Activated T-cell treated with anti-CD3 and anti-CD28 coated beads, Interleukin-2, amount 50 U/mL, for 48 hours (primary cell): ENCODE measurements at regions not wholly inside any gene's neighbourhood (a gene's known extent, or its start where the extent isn't known, plus 50 kb on each side); places are given as distances from the start of the nearest gene placed in this dataset.
"Not testable (repeated sequence)": the region's sequence is repeated elsewhere in the genome, so short reads cannot be mapped to it uniquely, and the experiment has no call there.

Source experiments
- DNase-seq, 2 experiments: peaks; one replicate each; pipeline ENCODE4 v3.0.0-alpha.2; 2020

DNA sequence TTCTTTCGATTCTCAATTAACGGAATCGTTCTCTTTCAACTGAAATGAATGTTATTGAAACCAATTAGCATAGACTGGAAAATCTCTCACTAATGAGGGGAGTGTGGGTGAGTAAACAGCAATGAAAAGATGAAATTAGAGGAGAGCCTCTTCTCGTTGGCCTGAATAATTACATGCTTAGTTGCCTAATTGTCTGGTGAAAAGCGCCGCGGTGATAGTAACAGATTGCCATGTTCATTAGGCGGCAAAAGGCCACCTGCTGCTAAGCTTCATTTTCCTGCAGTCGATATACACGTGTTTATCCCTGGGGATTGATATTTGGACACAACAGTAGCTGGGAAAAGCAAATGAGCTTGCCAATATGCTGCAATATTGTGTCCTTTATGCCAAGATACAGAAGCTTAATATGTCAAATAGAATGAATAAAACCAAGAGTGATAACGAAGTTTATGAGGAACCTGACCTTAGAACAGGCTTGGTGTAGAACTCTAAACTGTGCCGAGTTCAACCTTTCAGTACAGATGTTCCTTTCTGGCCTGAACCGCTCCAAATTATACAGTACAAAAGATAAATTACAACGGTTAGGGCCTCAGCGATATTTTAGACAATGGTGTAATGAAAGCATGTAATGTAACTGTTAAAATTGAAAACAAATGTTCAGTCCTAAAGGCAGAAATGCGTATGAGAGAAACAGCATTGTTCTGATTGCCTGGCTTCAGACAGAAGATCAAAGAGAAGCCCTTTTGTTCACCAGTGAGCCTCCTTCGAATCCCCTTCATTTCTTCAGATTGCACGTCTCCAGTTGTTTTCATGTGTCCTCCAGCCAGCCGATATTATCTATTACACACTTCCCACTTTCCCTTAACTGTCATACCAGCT, 185.2 kb downstream of the SHOX2 start:
- DNase-seq = no peak

DNA sequence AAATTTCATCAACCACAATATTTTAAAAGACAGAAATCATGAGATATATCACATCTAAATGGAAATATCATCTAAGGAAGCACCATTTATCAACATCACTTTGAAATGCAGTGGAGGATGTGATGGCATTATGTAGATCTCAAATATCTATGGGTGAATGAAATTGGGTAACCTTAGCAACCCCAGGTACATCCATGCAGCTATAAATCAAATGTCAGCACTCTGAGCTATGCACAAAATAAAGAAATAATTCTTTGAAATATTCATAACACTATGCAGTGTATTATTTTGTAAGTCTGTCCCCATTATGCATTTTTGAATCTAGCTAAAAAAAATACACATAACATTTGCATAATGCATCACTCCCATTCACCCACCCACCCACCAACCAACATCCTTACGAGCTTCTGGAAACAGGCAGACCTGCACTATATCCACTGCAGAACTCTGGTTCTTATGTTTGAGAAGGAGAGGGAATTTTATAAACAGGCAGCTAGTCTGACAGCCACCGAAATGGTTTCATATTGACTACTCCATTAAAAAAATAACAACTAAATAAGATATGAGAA, 186.8 kb downstream of the SHOX2 start:
- no peak for DNase-seq

DNA sequence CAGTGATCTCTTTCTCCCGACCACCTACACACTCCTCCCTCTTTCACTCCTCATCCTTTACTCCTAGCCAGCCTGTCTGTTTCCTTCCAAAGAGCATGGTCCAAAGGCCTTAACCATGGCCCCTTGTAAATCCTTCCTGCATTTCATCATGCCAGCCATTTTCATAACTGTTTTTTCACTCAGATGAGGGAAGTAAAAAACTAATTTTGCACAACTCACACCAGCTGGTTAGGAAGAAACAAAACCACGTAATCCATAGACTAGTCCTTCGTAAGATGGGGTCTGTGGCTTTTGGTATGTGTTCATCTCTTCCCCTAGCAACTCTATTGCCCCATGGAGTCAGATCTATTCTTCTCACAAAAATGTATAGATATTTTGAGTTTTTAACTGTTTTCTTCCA, 187.8 kb downstream of the SHOX2 start:
- no peak for DNase-seq

DNA sequence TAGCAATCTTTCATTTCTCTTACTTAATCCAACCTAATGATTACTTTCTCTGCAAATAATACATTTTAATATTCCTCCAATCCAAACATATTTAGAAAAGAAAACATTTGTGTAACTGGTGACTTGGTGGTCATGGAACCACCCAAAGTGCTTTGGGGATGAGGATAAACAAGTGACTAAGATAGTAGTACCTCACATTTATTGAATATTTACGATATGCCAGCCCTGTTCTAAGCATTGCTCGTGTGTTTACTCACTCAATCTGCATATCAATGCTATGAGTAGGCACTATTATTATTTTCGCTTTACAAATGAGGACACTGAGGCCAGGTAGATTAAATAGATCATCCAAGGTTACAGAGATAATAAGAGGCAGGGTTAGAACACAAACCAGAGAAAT, 189.5 kb downstream of the SHOX2 start:
- no peak for DNase-seq

DNA sequence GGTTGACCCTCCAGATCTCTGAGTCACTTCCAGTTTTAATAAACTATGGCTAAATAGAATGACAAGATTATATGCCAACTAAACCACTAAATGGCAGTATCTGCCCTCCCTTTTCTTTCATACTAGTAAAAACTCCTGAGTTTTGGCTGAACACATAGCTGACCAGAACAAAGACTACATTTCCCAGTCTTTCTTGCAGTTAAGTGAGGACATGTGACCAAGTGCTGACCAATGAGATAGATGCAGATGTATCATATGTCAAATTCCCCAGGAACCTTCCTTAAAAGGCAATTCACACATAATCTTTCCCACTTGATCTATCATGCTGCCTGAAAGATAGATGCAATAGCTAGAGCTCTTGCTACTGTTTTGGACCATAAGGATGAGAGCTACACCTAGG, 191.3 kb downstream of the SHOX2 start:
- no peak for DNase-seq

DNA sequence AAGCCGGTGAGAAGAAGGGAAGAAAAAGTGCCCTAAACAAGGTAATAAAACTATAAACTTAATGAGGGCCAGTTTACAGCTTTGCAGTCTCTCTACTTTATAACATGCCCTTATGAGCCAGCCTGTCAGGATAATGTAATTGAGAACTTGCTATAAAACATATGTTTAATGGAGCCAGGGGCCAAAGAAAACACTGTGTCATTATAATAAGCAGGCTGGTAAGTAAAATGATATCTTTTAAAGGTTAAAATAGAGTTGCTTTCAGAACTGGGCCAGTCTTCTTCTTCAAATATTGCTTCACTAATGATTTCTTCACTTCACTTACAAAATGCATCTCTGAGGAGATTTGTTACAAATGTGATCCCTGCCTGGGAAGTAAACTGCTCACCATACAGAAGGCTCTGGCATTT, 192.5 kb downstream of the SHOX2 start:
- no peak for DNase-seq

DNA sequence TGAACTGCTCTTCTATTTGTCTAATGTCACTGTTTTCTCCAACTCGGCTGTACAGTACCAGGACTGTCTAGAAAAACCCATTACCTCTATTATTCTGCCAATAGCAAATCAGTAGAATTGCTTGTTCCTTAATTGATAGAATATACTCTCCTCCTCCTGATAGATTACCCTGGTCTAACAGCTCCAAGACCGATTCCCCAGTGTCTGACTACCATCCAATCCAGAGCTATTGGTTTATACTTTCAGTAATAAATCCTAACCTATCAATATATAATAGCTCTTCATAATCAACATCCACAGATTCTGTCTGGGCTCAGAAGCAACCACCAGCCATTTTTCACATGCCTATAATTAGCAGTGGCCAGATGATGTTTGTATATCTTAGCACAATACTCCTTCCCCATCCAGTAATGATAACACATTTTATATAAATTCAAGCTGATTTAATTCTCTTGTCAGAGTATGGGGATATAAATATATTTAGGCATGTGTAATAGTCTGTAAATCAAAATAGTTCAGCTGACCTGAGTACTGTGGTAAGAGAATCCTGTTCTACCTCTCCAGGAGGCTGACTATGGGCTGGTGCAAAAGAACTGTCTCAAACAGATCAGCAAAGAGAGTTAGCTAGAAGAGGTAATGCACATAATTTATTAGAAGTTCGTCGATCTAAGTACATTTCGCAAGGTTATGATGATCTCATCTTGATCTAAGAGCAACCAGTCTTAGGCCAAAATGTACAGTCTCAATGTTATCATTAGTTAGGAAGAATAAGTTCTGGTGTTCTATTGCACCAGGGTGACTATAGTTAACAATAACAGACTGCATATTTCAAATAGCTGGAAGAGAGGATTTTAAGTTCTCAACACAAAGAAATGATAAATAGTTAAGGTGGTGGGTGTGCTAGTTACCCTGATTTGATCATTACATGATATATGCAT, 193.4 kb downstream of the SHOX2 start:
- no peak for DNase-seq

DNA sequence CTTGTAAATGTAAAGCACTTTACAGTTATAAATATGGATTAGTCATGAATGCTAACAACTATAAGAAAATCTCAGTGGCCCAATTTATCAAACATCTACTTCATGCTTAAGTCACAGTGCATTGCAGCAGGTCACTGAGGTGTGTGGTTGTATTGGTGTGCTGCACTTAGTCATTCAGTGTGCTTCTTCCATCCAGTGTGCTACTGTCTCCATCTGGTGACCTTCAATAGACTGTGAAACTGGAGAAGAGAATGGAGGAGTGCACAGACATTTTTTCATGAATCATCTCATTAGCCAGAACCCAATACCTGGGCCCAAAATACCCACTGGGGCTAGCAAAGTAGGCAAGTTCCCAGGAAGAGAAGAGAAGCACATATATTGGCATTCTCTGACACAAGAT, 199.6 kb downstream of the SHOX2 start:
- DNase-seq = no peak

DNA sequence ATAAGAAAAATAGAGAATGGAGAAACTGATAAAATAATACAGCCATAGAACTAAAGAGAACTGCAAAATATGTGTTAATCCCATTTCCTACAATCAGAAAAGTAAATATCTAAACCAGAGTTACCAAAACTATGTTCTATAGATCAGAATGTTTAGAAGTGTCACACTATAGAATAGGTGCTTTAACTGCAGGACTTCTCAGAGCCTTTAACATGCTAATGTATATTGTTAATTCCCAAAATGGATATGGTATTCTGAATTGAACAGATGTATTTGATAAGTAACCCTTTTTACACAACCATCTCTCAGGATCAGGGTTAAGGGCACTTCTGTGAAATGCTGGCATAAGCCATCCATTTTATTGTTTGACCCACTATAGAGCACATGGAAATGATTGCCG, 200.3 kb downstream of the SHOX2 start:
- DNase-seq = no peak

DNA sequence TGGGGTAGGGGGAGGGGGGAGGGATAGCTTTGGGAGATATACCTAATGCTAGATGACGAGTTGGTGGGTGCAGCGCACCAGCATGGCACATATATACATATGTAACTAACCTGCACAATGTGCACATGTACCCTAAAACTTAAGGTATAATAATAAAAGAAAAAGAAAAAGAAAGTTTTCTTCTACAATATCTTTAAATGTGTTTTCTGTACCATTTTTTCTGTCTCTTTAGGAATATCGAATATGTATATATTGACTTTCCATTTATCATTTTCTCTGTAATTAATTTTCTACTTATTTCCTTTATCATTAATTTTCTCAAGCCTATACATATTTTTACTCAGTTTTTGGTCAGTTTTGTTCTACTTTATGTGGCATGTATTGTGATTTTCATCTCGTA, 203.5 kb downstream of the SHOX2 start:
- DNase-seq = not testable (repeated sequence)

DNA sequence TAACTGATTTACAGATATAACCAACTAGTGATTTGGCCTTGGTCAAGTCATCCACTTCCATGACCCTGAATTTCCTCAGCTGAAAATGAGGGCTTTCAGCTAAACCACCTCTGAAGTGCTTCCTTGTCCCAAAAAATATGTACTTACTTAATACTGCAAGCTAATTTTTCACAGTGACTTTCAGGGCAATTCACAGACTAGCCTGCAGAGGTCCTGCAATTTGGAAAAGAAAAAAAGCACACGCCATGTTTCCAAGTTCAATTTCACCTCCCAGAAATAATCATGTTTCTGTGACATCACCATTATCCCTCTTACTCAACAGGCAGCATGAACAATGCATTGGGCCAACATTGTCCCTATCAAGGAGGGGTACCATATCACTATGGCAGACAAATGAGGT, 218.2 kb downstream of the SHOX2 start:
- DNase-seq = no peak

DNA sequence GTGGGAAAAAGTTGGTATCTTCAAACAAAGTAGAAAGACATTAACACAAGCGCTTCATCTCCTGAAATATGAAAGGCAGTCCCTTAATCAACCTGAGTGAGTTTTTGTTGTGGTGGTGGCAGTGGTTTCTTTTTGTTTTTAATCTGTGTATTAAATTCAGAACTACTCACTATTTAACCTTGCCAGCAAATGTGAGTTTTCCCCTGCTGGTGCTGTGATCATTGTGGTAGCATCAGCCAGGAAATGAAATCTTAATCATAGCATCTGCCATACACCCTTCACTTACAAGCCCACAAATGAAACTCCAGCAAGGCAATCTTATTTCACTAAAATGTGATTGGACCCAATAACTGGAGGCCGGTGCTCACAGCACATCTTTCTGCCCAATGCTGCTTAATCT, 229.7 kb downstream of the SHOX2 start:
- no peak for DNase-seq

DNA sequence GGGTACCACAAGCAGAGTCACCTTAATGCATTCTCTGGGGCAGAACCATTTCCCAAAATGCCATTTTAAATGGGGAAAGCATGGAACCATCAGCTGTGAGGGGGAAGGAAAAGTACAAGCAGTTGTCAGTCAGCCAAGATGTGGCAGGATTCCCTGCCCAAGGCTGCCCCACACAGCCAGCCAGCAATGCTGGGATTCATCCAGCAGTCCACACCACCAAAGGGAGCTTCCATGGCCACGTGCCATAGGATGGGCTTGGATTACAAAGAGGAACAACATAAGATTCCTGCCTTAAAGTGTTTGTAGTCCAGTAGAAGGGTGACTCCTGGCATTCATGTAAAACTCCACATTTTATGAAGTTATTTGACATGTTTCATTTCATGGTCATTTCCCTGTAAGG, 233.3 kb downstream of the SHOX2 start:
- DNase-seq = no peak

DNA sequence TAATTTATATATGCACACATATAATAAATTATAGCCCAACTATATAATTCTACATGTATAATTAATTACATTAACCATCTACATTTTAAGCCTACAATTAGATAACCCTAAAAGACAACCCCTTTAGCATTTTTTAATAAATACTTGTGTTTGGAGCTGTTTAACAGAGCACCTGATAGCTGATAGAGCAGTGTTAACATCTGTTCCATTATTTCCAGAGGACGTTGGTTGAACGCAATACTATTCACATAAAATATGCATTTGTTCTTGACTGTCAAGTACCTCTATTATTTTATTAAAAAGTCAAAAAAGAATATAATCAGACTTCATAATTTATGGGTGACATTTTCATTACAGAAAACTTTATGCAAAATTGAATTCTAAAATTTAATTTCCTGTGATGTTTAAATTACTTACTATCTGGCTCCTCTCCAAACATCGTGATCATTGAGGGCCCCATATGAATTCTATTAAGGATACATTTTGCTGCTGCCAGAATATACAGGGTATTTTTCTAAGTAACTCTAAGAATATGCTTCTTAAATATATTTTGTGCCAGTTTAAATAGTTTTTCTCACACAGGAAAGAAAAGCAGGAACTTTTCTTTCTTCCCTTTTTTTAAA, 234.3 kb downstream of the SHOX2 start:
- DNase-seq = no peak

DNA sequence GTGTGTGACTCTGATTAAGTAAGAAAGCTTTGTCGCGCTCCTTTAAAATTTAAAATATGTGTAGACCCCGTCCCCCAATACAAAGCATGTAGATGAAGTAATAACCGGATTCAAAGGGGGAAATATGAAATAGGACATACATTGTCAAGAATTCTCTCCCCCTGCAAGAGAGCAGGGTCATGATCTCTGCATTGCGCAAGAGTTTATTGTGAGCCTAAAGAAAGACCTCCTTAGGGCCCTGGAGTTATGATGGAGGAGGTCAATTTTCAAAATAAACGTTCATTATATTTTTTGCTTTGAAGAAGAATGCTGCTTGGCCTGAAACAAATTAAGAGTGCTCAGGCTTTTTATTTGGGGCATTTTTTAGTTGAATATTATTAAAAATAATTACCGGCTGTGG, 235.0 kb downstream of the SHOX2 start:
- no peak for DNase-seq

DNA sequence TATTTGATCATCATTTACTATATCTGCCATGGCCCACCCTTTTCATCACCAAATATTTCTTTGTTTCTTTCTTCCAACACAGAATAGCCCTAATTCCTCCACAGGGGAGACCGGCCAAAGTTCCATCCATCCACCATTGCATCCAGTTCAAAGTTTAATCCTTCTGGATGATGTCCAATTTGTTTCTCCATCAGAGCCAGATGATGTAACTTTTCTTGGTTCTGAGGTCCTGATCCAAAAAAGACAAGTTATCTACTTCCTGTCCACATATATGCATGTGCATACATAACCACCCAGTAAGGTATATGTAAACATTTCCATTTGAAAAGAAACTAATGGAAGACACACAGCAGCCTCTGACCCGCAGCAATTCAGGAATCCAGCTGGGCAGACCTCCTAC, 237.3 kb downstream of the SHOX2 start:
- DNase-seq = no peak

DNA sequence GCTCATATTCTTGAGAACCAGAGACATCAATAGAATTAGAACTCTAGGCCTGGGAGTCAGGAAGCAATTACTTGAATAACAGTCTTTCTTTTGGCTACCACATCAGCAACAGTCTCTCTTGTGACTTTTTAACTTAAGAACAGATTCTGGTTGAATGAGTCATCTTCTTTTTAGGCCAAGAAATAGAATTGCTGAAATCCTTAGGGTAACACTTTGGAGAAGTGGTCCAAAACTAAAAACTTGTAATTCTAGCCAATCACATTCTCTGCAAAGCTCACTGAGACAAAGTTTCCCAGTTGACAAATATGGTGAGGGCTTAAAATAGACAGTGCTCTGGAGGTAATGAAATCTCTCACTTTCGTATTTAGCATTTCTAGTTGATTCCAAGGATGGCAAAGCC, 238.0 kb downstream of the SHOX2 start:
- DNase-seq = no peak

DNA sequence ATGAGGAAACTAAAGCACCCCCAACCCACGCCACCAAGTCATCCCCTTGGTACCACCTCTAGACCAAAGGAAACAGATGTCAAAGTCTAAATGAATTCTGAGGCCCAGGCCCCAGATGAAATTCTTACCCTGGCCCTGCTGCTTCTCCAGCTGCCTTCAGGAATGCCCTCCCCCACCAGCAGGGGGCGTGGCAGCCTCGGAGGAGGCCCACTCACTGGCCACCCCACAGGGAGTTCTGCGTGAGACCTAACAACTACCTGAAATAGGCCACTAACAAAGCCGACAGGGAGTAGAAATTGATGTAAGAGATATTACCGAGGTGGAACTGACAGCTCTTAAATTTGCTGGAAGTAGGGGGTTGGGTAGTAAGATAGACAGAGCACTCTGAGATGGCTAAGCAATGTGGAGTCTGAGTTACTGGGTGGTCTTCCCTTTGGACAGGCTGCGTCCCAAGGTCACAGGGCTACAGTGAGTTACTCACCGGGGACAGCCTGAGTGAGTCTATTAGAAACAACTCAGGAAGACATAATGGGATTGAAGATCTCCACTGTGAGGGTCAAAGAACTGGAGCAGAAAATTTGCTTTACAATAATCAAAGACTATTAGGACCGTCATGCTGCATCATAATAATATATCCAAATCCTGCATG, 240.7 kb downstream of the SHOX2 start:
- peak; percentile 58 to 63 for DNase-seq

DNA sequence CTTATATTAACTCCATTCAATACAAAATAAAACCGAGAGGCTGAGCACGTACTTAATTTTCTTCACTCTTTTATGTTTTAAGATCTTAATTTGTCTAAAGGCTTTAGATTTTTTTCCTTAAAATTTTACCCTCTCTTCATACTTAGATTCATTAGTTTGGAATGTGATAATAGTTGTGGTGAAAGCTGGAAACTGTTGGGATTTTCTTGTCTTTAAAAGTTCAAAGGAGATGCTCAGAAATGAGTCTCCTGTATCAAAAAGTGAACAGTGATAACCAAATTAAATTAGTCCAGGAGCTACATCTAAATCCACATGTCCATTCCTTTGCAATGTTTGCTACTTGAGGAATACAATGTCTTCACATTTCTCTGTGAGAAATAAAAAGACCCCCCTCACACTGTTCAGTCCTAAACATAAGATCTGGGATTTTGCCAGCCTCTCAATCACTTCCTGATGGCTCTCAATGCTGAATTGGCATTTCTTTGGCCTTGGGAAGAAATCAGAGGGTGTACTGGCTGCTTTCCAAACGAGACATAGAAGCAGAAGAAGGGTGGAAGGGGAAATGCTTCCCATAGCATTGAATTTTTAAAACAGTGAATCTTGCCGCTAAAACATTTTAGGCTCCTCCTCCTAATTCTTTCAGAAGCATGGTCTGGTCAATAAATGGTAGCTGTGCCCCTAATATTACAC, 245.0 kb downstream of the SHOX2 start:
- no peak for DNase-seq

DNA sequence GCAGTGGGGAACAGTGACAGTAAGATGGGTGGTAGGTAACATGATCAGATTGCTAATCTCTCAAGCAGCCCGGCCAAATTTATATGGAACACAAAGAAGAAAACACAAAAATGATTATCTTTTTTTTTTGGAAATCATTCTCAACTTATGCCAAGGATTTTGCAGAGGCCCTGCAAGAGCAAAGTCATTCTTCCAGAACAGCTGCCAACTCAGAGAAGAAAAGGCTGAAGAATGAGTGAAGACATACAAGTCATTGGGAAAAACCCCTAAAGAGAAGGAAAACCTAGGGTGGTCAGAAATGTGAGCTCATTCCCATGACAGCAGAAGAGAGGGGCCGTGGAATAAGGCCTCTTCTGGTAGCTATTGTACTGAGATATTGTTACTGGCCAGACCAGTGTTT, 246.7 kb downstream of the SHOX2 start:
- no peak for DNase-seq

DNA sequence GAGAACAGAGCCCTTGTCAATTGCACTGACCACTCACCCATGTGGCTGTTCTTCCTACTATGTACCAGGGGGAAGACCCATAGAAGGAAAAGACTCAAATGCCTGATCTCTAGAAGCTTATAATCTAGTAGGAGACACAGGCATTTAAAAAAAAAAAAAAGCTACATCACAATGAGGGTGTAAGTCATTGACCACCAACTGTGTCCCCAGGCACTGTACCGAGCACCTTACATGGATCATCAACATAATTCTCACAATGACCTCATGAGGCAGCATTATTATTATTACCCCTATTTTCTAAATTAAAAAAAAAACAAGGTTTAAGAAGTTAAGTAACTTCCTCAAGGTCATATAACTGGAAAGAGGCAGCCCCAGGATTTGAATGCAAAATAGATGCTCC, 247.4 kb downstream of the SHOX2 start:
- no peak for DNase-seq

DNA sequence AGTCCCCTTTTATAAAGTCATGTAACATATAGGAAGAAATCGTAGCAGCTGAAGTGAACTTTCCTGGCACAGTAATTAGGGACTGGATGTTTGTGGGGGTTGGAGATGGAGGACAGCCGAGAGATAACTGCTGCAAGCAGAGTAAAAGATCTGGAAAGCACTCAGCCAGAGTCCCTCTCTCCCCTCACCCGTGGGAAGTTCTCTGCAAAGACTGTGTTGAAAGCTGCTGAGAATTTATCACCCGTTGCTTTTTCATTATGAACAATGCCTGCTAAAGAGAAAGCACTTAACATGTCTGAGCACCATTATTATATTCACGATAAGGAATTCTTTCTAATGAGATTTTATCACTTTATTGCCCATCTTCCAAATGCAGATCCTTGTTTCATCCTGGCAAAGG, 248.8 kb downstream of the SHOX2 start:
- no peak for DNase-seq
